K562 (cell line): ENCODE measurements at regions not wholly inside any gene's neighbourhood (a gene's known extent, or its start where the extent isn't known, plus 50 kb on each side); places are given as distances from the start of the nearest gene placed in this dataset.

Source experiments
- ATAC-seq: fragments of 200-7000 bp; cut with Tn5 transposase; 3 replicates; pipeline ENCODE4 v1.9.1; 2020; ENCODE audit warnings: moderate library complexity
- BruUV-seq: library from RNA; stranded (reverse); fragments of 400-500 nt; replicated peaks from 2 replicates; lab custom pipeline; 2021; lab: Mats Ljungman, UMichigan
- CTCF ChIA-PET: fragments of 300-600 bp; formaldehyde crosslinking; extraction: SDS; loops from one replicate; lab custom pipeline; 2021; ENCODE audit warnings: low intra/inter-chr PET ratio; lab: Yijun Ruan, JAX
- POLR2A ChIA-PET: fragments of 300-600, 350-650 bp; sonication (Branson Sonifier 250); formaldehyde crosslinking; extraction: SDS; loops from one replicate; lab custom pipeline; 2021; ENCODE audit warnings: antibody characterized with exemption, inconsistent platforms; lab: Yijun Ruan, JAX
- DNase-seq, 4 experiments: peaks; one replicate each; pipeline versions ENCODE4 v3.0.0 to v3.0.0-alpha.2; 2011 to 2018; ENCODE audit warnings: low spot score in 3 of 4, mixed read lengths in 3 of 4; ENCODE audit errors: extremely low read depth in 1 of 4
- FAIRE-seq: peaks from 2 replicates; lab custom pipeline; 2011; peaks lifted over from hg19 to GRCh38; lab: Jason Lieb, UNC
- H2AFZ ChIP-seq: 2 replicates; pipeline ENCODE4 v1.6.0; 2011; ENCODE audit warnings: low read depth, low read length, control low read depth, inconsistent platforms
- H3K27ac ChIP-seq: fragments of 200-600 bp; 3 replicates; pipeline ENCODE4 v1.8.0; 2011; ENCODE audit warnings: low read depth, mild to moderate bottlenecking, control low read depth, inconsistent platforms, low read length, moderate library complexity, mixed read lengths; ENCODE audit errors: extremely low read depth
- H3K27me3 ChIP-seq, 2 experiments: fragments of 300-600 bp in 1 of 2; 2 replicates in 1 of 2; 3 replicates in 1 of 2; pipeline versions ENCODE4 v1.6.0 to v1.8.0; 2011; ENCODE audit warnings: inconsistent platforms in 2 of 2, low read length in 2 of 2, mild to moderate bottlenecking in 1 of 2, mixed read lengths in 1 of 2, moderate library complexity in 1 of 2; ENCODE audit not compliant: control insufficient read depth in 2 of 2, insufficient read depth in 2 of 2
- H3K36me3 ChIP-seq: fragments of 300-600 bp; 3 replicates; pipeline ENCODE4 v1.8.0; 2011; ENCODE audit warnings: mild to moderate bottlenecking, low read length, inconsistent platforms; ENCODE audit not compliant: control insufficient read depth, insufficient read depth
- H3K4me1 ChIP-seq, 2 experiments: fragments of 200-600 bp in 1 of 2; replicated peaks in 1 of 2; 2 replicates in 1 of 2; 3 replicates in 1 of 2; pipeline versions ENCODE4 v1.5.1 to v1.8.0; 2011; ENCODE audit warnings: inconsistent platforms in 2 of 2, low read length in 2 of 2, mild to moderate bottlenecking in 1 of 2, mixed read lengths in 1 of 2, moderate library complexity in 1 of 2; ENCODE audit not compliant: control insufficient read depth in 2 of 2, insufficient read depth in 2 of 2
- H3K4me2 ChIP-seq: 2 replicates; pipeline ENCODE4 v1.6.1; 2011; ENCODE audit warnings: low read length, control low read depth, inconsistent platforms, mixed read lengths; ENCODE audit not compliant: insufficient read depth
- H3K4me3 ChIP-seq: fragments of 200-600 bp; sonication (generic), shearing (Covaris generic); 2 replicates; pipeline ENCODE4 v1.5.1; 2016; ENCODE audit warnings: control low read depth, inconsistent platforms
- H3K79me2 ChIP-seq: fragments of 200-600 bp; 3 replicates; pipeline ENCODE4 v1.8.0; 2011; ENCODE audit warnings: low read length, inconsistent platforms; ENCODE audit not compliant: control insufficient read depth, insufficient read depth
- H3K9ac ChIP-seq, 2 experiments: 2 replicates each; pipeline versions ENCODE4 v1.6.0 to v1.6.1; 2011; ENCODE audit warnings: low read depth in 2 of 2, low read length in 2 of 2, control low read depth in 1 of 2, inconsistent platforms in 1 of 2, mild to moderate bottlenecking in 1 of 2, mixed read lengths in 1 of 2; ENCODE audit not compliant: insufficient read depth in 1 of 2
- H3K9me1 ChIP-seq: one replicate; pipeline ENCODE4 v1.6.0; 2011; ENCODE audit warnings: inconsistent platforms, mild to moderate bottlenecking, low read length, moderate library complexity; ENCODE audit not compliant: control insufficient read depth, insufficient read depth
- H3K9me3 ChIP-seq: replicated peaks from 2 replicates; pipeline ENCODE4 v1.5.1; 2011; ENCODE audit warnings: low read depth, low read length, inconsistent platforms; ENCODE audit not compliant: control insufficient read depth, insufficient read depth
- H4K20me1 ChIP-seq: replicated peaks from 2 replicates; pipeline ENCODE4 v1.6.1; 2011; ENCODE audit warnings: low read length, inconsistent platforms, mixed read lengths; ENCODE audit not compliant: control insufficient read depth, insufficient read depth
- DACH1 ChIP-seq: fragments of 450-650 bp; IDR thresholded peaks from 2 replicates; pipeline ENCODE4 v1.6.1; 2018; ENCODE audit not compliant: partially characterized antibody
- EP300 ChIP-seq: IDR thresholded peaks from 2 replicates; pipeline ENCODE4 v1.6.1; 2012; ENCODE audit warnings: low read length, improper control_type of control experiment
- FOXM1 ChIP-seq, 2 experiments: fragments of 450-650 bp in 1 of 2; sonication (generic) in 1 of 2; formaldehyde crosslinking in 1 of 2; IDR thresholded peaks; 2 replicates each; pipeline versions ENCODE4 v1.6.1 to v1.9.0; 2017 to 2022; ENCODE audit warnings: low read depth in 2 of 2, mild to moderate bottlenecking in 2 of 2, missing genetic modification reagents in 1 of 2, moderate library complexity in 1 of 2
- HLTF ChIP-seq: fragments of 450-650 bp; IDR thresholded peaks from 2 replicates; pipeline ENCODE4 v1.6.1; 2016
- MAFK ChIP-seq: IDR thresholded peaks from 2 replicates; pipeline ENCODE4 v1.6.1; 2011; ENCODE audit warnings: low read length, improper control_type of control experiment
- MAZ ChIP-seq, 2 experiments: fragments of 450-650 bp in 1 of 2; sonication (generic) in 1 of 2; formaldehyde crosslinking; IDR thresholded peaks in 1 of 2; conservative IDR thresholded peaks in 1 of 2; 2 replicates each; pipeline versions ENCODE4 v1.4.0 to v1.5.0; 2020; ENCODE audit warnings: mild to moderate bottlenecking in 1 of 2, missing genetic modification reagents in 1 of 2
- NCOA2 ChIP-seq, 2 experiments: fragments of 450-650 bp; IDR thresholded peaks; 2 replicates each; pipeline ENCODE4 v1.6.1; 2018; ENCODE audit warnings: mild to moderate bottlenecking in 2 of 2, moderate library complexity in 1 of 2; ENCODE audit not compliant: partially characterized antibody in 2 of 2
- PPARD ChIP-seq: fragments of 250-450 bp; sonication (Bioruptor Pico); IDR thresholded peaks from 2 replicates; pipeline ENCODE4 v1.8.0; 2022; ENCODE audit warnings: inconsistent platforms, mild to moderate bottlenecking, moderate library complexity
- PTTG1 ChIP-seq: fragments of 450-650 bp; IDR thresholded peaks from 2 replicates; pipeline ENCODE4 v1.6.1; 2016; ENCODE audit warnings: low read depth, mild to moderate bottlenecking, missing genetic modification characterization, missing compliant biosample characterization
- RB1 ChIP-seq: fragments of 450-650 bp; IDR thresholded peaks from 2 replicates; pipeline ENCODE4 v1.6.1; 2017; ENCODE audit warnings: low read depth, mild to moderate bottlenecking
- SMAD1 ChIP-seq: fragments of 150-350 bp; IDR thresholded peaks from 2 replicates; pipeline ENCODE4 v1.6.1; 2014; ENCODE audit warnings: low read length, low read depth; ENCODE audit not compliant: partially characterized antibody
- SMARCB1 ChIP-seq: IDR thresholded peaks from 2 replicates; pipeline ENCODE4 v1.6.1; 2011; ENCODE audit warnings: improper control_type of control experiment, low read depth; ENCODE audit not compliant: insufficient read length
- U2AF1 ChIP-seq: fragments of 200-400 bp; formaldehyde crosslinking; optimal IDR thresholded peaks from 2 replicates; pipeline ENCODE3; 2017; ENCODE audit warnings: mild to moderate bottlenecking, low read depth, low read length, moderate library complexity
- ZNF408 ChIP-seq: fragments of 250-450 bp; sonication (Bioruptor Pico); IDR thresholded peaks from 2 replicates; pipeline ENCODE4 v1.4.0; 2020; ENCODE audit warnings: low read depth, mild to moderate bottlenecking, moderate library complexity
- WGBS: fragments of 100-300 bp; shearing (Covaris generic); methylation state at CpG from one replicate; pipeline ENCODE4 v1.1.6; 2016; ENCODE audit warnings: low coverage, mixed read lengths; ENCODE audit not compliant: insufficient coverage; ENCODE audit errors: missing lambda C conversion rate; 5-methylcytosine and 5-hydroxymethylcytosine counted together
- in situ Hi-C: fragments of 300-500 bp; cut with MboI; formaldehyde crosslinking; loops from 4 replicates; pipeline ENCODE4 v1.15.0; 2018; ENCODE audit warnings: inconsistent platforms, mixed read lengths
- intact Hi-C: fragments of 100-400 bp; cut with micrococcal nuclease; formaldehyde crosslinking; loops from 2 replicates; pipeline ENCODE4 v1.14.2; 2022
- TF ChIP-seq, protein P1 (sequence below), 2 experiments: IDR thresholded peaks in 1 of 2; conservative IDR thresholded peaks in 1 of 2; 2 replicates each; pipeline ENCODE4 v1.6.1; 2016; ENCODE audit warnings: low read depth in 2 of 2, mild to moderate bottlenecking in 1 of 2, missing compliant biosample characterization in 1 of 2, missing genetic modification characterization in 1 of 2, moderate library complexity in 1 of 2
- TF ChIP-seq, protein P2 (sequence below), 2 experiments: IDR thresholded peaks; 2 replicates each; pipeline ENCODE4 v1.6.1; 2011; ENCODE audit warnings: borderline replicate concordance in 1 of 2, control low read depth in 1 of 2, low read depth in 1 of 2, low read length in 1 of 2, mild to moderate bottlenecking in 1 of 2, mixed read lengths in 1 of 2, moderate library complexity in 1 of 2; ENCODE audit not compliant: insufficient read depth in 1 of 2, insufficient read length in 1 of 2, poor library complexity in 1 of 2, severe bottlenecking in 1 of 2; ENCODE audit errors: extremely low read depth in 1 of 2
- TF ChIP-seq, protein P3 (sequence below): sonication (generic); formaldehyde crosslinking; IDR thresholded peaks from 2 replicates; pipeline ENCODE4 v1.8.1; 2022; ENCODE audit warnings: missing genetic modification reagents

DNA sequence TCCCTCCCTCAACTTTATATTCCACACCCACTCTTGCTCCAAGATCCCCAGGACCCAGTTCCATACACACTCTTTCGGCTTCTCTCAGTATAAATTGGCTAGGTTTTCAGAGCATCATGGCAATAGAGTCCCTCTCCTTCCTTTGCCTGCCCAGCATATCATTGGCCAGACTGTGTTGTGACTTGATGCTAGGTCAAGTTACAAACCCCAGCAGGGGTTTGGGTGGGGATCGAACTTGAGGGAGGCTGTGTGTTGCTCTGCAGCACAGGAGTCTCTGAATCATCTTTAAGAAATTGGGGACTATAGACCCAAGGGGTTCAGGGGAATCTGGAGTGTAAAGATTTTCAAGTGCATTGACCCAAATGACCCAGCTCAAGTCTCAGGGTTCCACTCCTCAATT, 477.5 kb upstream of the MEIS1 start:
- Histone ChIP-seq H3K4me1 (no peaks in the 10 kb centered on the region), H3K27ac (no peak overlapping the region), H3K36me3 (no peaks in the 10 kb centered on the region), H3K9me3 (no peaks in the 10 kb centered on the region), H3K9ac (no peak overlapping the region), H3K79me2 (no peaks in the 10 kb centered on the region), H4K20me1 (no peaks in the 10 kb centered on the region), H3K4me3 (no peak overlapping the region), H3K27me3 (peaks cover 2 to 5% of the 10 kb centered on the region in 2 experiments; a peak in 2 of 5 replicates), H2AFZ (no peak overlapping the region), H3K9me1 (no peaks in the 10 kb centered on the region), H3K4me2 (no peak overlapping the region)
- ATAC-seq (no peak), DNase-seq (no peak), FAIRE-seq (no peak)
- CTCF ChIA-PET = no interaction called here
- BruUV-seq = no TSS peak
- in situ Hi-C loops (no loop called here), intact Hi-C loops (no loop called here)
- POLR2A ChIA-PET = interaction anchor here (1.1 kb wide), 1 partner anchor 15 kb away, joined by 4 read pairs; no protein-coding TSS in a partner anchor
- WGBS = 4% methylated on average over 2 of the region's 2 CpGs
- TF ChIP-seq NCOA2 (IDR thresholded peaks at IDR 0.05; ENCODE audit: partially characterized antibody in 2 of 2) (no peak), RB1 (no peak), MAZ (CRISPR knock-in tag; conservative IDR thresholded peaks at IDR 0.05 in 1 of 2, IDR thresholded peaks at IDR 0.05 in 1 of 2) (no peak), EP300 (no peak), DACH1 (no peak), U2AF1 (no peak), PTTG1 (tag) (no peak), HLTF (no peak), SMAD1 (no peak), MAFK (no peak), SMARCB1 (no peak), ZNF408 (CRISPR knock-in tag) (no peak), PPARD (no peak), FOXM1 (IDR thresholded peaks at IDR 0.05; ENCODE audit: low read depth) (no peak), FOXM1 (CRISPR knock-in tag; IDR thresholded peaks at IDR 0.05; ENCODE audit: low read depth) (no peak)
- TF ChIP-seq, protein P1, sequence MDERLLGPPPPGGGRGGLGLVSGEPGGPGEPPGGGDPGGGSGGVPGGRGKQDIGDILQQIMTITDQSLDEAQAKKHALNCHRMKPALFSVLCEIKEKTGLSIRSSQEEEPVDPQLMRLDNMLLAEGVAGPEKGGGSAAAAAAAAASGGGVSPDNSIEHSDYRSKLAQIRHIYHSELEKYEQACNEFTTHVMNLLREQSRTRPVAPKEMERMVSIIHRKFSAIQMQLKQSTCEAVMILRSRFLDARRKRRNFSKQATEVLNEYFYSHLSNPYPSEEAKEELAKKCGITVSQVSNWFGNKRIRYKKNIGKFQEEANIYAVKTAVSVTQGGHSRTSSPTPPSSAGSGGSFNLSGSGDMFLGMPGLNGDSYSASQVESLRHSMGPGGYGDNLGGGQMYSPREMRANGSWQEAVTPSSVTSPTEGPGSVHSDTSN (CRISPR knock-in tag; IDR thresholded peaks at IDR 0.05; ENCODE audit: low read depth) = no peak
- TF ChIP-seq, protein P1 (tag; conservative IDR thresholded peaks at IDR 0.05; ENCODE audit: low read depth) = no peak
- TF ChIP-seq, protein P2, sequence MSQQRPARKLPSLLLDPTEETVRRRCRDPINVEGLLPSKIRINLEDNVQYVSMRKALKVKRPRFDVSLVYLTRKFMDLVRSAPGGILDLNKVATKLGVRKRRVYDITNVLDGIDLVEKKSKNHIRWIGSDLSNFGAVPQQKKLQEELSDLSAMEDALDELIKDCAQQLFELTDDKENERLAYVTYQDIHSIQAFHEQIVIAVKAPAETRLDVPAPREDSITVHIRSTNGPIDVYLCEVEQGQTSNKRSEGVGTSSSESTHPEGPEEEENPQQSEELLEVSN (IDR thresholded peaks at IDR 0.05; ENCODE audit: borderline replicate concordance in 1 of 2, extremely low read depth in 1 of 2, insufficient read depth in 1 of 2, insufficient read length in 1 of 2, low read depth in 1 of 2, low read length in 1 of 2, poor library complexity in 1 of 2, severe bottlenecking in 1 of 2) = no peak
- TF ChIP-seq, protein P3, sequence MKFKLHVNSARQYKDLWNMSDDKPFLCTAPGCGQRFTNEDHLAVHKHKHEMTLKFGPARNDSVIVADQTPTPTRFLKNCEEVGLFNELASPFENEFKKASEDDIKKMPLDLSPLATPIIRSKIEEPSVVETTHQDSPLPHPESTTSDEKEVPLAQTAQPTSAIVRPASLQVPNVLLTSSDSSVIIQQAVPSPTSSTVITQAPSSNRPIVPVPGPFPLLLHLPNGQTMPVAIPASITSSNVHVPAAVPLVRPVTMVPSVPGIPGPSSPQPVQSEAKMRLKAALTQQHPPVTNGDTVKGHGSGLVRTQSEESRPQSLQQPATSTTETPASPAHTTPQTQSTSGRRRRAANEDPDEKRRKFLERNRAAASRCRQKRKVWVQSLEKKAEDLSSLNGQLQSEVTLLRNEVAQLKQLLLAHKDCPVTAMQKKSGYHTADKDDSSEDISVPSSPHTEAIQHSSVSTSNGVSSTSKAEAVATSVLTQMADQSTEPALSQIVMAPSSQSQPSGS = no peak
